Right lobe of liver (tissue), 6 donors: ENCODE measurements at regions not wholly inside any gene's neighbourhood (a gene's known extent, or its start where the extent isn't known, plus 50 kb on each side); places are given as distances from the start of the nearest gene placed in this dataset.

Source experiments
- ATAC-seq, 4 donors: fragments of 200-7000 bp; cut with Tn5 transposase; one replicate each; pipeline ENCODE4 v1.9.1; 2020; ENCODE audit warnings: mild to moderate bottlenecking in 4 of 4, moderate library complexity in 4 of 4
- DNase-seq, 3 donors: peaks; one replicate each; pipeline ENCODE4 v3.0.0-alpha.2; 2020
- H3K27ac ChIP-seq, 3 donors: fragments of 200-600 bp; one replicate each; pipeline ENCODE4 v1.8.0; 2022
- H3K27me3 ChIP-seq, 2 donors: fragments of 200-600 bp; one replicate each; pipeline ENCODE4 v1.8.0; 2022
- H3K36me3 ChIP-seq, 4 donors: fragments of 200-600 bp; sonication (generic) in 1 of 4; one replicate each; pipeline versions ENCODE4 v1.5.1 to v1.8.0; 2017 to 2022; ENCODE audit warnings: control low read depth in 1 of 4
- H3K4me1 ChIP-seq, 4 donors: fragments of 200-600 bp; sonication (generic) in 1 of 4; one replicate each; pipeline versions ENCODE4 v1.5.1 to v1.8.0; 2017 to 2022; ENCODE audit warnings: control low read depth in 1 of 4
- H3K4me3 ChIP-seq, 3 donors: fragments of 200-600 bp; one replicate each; pipeline ENCODE4 v1.8.0; 2022
- H3K9me3 ChIP-seq, 4 donors: fragments of 200-600 bp; sonication (generic) in 1 of 4; one replicate each; pipeline versions ENCODE4 v1.5.1 to v1.8.0; 2017 to 2022; ENCODE audit warnings: control low read depth in 1 of 4
- POLR2A ChIP-seq: fragments of 450-650 bp; IDR thresholded peaks from one replicate; pipeline ENCODE4 v1.6.1; 2017; ENCODE audit warnings: antibody characterized with exemption, mild to moderate bottlenecking
- whole genome bisulfite sequencing: methylation state at CpG from one replicate; pipeline ENCODE4 v1.1.6; 2018; ENCODE audit warnings: low coverage, low lambda C conversion rate; ENCODE audit not compliant: insufficient coverage; ENCODE audit errors: missing lambda C conversion rate; 5-methylcytosine and 5-hydroxymethylcytosine counted together
- intact Hi-C, 2 donors: fragments of 100-400 bp; cut with DNase I; formaldehyde crosslinking; loops; one replicate each; pipeline versions ENCODE4 v1.11.2 to v1.14.1; 2022
- TF ChIP-seq, protein P1 (sequence below), 4 donors: fragments of 200-600 bp in 3 of 4; fragments of 450-650 bp in 1 of 4; IDR thresholded peaks; one replicate each; pipeline versions ENCODE4 v1.5.1 to v1.8.0; 2016 to 2022; ENCODE audit warnings: antibody characterized with exemption in 4 of 4, mild to moderate bottlenecking in 2 of 4
- donor health status: DM: no; HTN: yes; CAD: no.
- donor health status: DM: no; HTN: no; CAD: no.
- donor health status: DM: no; HTN: no; CAD: no.
- donor health status: DM: no; HTN: yes; CAD: no.
- donor health status: DM: no; HTN: yes; CAD: no.

DNA sequence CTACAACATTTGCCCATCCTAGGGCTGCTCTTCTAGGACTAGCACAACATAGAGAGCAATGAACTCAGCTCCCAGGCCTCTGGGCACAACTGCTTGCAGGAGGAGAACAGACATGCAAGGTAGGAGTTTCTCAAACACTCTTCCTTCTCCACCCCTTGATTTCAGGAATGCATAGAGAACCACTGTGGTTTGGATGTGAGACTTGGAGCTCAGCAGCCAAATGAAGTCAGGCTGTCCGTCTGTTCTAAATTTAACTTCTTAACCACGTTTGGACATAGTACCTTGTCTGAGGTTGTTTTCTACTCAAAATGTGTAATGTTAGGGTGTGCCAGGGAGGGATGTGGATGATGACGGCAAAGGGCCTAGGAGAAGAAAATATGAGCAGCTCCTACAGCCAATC lies 515.1 kb upstream of the TNC start:
- 71% methylated on average over 3 of the region's 3 CpGs for WGBS

DNA sequence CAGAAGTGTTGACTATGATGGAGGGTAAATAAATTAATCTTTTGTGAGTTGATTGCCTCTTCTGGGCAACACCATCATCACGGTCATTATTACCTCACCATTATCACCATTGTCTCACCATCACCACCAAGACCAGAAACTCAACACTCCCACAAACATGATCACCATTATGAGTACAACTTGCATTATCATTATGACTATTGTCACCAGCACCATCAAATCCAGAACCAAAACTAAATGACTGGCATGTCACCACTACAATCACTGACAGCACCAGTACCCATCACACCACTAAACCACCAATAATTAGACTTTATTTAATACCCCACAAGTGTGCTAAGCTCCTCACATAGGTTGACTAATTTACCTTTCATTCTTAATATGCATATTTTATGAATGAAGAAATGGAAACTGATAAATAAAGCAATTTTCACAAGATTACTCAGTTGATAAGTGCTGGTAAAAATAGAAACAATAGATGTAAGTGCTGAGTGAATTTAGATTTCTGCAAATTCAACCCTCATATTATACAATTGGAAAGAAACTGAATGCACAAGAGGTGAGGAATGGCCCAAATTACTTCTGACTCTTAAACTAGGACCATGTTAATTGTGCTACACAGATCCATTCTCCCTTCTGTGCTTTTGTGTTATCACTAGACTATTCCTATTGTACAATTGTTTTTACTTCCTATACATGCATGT lies 517.8 kb upstream of the PAPPA start:
- Histone ChIP-seq H3K27ac (no peak overlapping the region), H3K4me1 (no peaks in the 10 kb centered on the region), H3K36me3 (no peaks in the 10 kb centered on the region), H3K27me3 (no peaks in the 10 kb centered on the region), H3K4me3 (no peak overlapping the region), H3K9me3 (no peaks in the 10 kb centered on the region)
- no peak for ATAC-seq
- TF ChIP-seq POLR2A, result no peak
- TF ChIP-seq, protein P1, sequence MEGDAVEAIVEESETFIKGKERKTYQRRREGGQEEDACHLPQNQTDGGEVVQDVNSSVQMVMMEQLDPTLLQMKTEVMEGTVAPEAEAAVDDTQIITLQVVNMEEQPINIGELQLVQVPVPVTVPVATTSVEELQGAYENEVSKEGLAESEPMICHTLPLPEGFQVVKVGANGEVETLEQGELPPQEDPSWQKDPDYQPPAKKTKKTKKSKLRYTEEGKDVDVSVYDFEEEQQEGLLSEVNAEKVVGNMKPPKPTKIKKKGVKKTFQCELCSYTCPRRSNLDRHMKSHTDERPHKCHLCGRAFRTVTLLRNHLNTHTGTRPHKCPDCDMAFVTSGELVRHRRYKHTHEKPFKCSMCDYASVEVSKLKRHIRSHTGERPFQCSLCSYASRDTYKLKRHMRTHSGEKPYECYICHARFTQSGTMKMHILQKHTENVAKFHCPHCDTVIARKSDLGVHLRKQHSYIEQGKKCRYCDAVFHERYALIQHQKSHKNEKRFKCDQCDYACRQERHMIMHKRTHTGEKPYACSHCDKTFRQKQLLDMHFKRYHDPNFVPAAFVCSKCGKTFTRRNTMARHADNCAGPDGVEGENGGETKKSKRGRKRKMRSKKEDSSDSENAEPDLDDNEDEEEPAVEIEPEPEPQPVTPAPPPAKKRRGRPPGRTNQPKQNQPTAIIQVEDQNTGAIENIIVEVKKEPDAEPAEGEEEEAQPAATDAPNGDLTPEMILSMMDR (IDR thresholded peaks at IDR 0.05), result no peak
- intact Hi-C loops, result no loop called here
- DNase-seq, result no peak
- 53% methylated on average over 1 of the region's 1 CpG for WGBS

More for the DNA sequence above, 515.1 kb upstream of the TNC start:
- TF ChIP-seq, protein P1 (IDR thresholded peaks at IDR 0.05), result no peak
- TF ChIP-seq POLR2A, result no peak
- no peak overlapping the region for H3K4me3 ChIP-seq
- intact Hi-C loops, result no loop called here
- no peaks in the 10 kb centered on the region for H3K27me3 ChIP-seq
- DNase-seq, result no peak
- H3K36me3 ChIP-seq, result no peaks in the 10 kb centered on the region
- no peak overlapping the region for H3K27ac ChIP-seq
- ATAC-seq, result no peak
- H3K9me3 ChIP-seq, result no peaks in the 10 kb centered on the region
- no peaks in the 10 kb centered on the region for H3K4me1 ChIP-seq

DNA sequence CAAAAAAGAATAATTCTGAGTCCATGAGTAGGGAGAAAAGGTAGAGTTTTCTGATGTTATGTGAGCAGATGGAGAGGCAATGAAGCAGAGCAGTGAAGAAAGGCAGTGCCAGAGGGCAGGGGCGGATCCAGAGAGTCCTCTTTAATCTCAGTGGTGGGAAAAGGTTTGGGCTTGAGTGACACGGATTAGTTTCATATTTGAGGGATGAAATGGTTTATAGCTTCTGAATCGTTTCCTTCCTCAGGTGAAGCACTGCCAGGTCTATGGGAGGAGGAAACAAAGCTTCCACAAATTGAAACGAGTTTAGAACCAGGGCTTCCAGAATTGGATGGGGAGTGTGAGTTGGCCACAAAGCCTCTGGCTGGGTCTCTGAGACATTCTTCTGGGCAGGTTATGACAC lies 517.0 kb upstream of the PAPPA start:
- no peaks in the 10 kb centered on the region for H3K4me1 ChIP-seq
- H3K9me3 ChIP-seq, result no peaks in the 10 kb centered on the region
- TF ChIP-seq, protein P1 (IDR thresholded peaks at IDR 0.05), result no peak
- no peak for TF ChIP-seq POLR2A
- no peak overlapping the region for H3K27ac ChIP-seq
- intact Hi-C loops, result no loop called here
- no peaks in the 10 kb centered on the region for H3K36me3 ChIP-seq
- ATAC-seq, result no peak
- DNase-seq, result no peak
- WGBS, result 29% methylated on average over 4 of the region's 4 CpGs
- no peak overlapping the region for H3K4me3 ChIP-seq
- no peaks in the 10 kb centered on the region for H3K27me3 ChIP-seq

DNA sequence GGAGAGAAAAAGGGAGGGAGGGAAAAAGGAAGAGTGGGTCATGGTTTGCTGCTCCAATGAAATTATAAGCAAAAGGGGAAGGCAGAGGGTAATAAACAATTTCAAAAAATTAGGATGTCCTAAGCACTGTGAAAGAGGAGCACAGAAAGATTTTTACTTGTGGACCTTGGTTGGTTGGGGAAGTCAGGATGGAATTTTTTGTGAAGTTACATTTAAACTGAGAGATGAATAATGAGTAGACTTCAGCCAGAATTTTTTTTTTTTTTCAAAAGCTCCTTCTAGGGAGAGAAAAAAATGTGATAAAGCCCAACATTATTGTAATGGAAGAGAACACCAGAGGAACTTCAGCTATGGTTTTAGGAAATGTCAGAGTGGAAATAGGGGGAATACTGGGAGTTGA lies 515.9 kb upstream of the PAPPA start:
- no peak for DNase-seq

More for the DNA sequence above, 515.9 kb upstream of the PAPPA start:
- H3K4me3 ChIP-seq, result no peak overlapping the region
- ATAC-seq, result no peak
- no peaks in the 10 kb centered on the region for H3K36me3 ChIP-seq
- H3K27ac ChIP-seq, result no peak overlapping the region
- no peaks in the 10 kb centered on the region for H3K9me3 ChIP-seq
- H3K27me3 ChIP-seq, result no peaks in the 10 kb centered on the region
- intact Hi-C loops, result no loop called here
- no peaks in the 10 kb centered on the region for H3K4me1 ChIP-seq
- no peak for TF ChIP-seq POLR2A
- TF ChIP-seq, protein P1 (IDR thresholded peaks at IDR 0.05), result no peak
